ENCODE measurements at regions not wholly inside any gene's neighbourhood (a gene's known extent, or its start where the extent isn't known, plus 50 kb on each side); places are given as distances from the start of the nearest gene placed in this dataset.

DNA sequence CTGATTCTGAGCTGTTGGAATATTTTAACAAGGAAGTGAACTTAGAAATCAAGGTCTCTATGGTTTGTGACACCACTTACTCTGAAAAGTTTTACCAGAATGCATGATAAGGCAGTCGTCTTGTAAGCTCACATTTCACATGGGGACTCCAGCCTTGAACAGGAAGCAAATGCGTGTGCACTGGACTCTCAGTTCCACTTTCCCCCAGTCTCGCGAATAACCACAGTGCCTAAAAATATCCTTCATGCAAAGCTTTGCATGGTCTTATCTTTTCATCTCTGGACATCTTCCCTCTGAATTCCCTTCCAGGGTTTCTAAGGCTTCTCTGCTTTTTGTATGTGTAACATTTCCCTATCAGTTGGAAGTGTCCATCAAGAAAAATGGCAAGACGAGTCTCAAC lies 581.8 kb downstream of the NLGN4X start:
- TF ChIP-seq ZNF263 (CRISPR knock-in tag; IDR thresholded peaks at IDR 0.05; ENCODE audit: borderline replicate concordance) (no peak), ZNF57 (CRISPR knock-in tag; IDR thresholded peaks at IDR 0.05) (no peak), ZNF121 (CRISPR knock-in tag; conservative IDR thresholded peaks at IDR 0.05) (no peak), POLR2AphosphoS5 (IDR thresholded peaks at IDR 0.05; ENCODE audit: control insufficient read depth, insufficient read depth, low read depth, low read length) (no peak)
- TF ChIP-seq, protein P1, sequence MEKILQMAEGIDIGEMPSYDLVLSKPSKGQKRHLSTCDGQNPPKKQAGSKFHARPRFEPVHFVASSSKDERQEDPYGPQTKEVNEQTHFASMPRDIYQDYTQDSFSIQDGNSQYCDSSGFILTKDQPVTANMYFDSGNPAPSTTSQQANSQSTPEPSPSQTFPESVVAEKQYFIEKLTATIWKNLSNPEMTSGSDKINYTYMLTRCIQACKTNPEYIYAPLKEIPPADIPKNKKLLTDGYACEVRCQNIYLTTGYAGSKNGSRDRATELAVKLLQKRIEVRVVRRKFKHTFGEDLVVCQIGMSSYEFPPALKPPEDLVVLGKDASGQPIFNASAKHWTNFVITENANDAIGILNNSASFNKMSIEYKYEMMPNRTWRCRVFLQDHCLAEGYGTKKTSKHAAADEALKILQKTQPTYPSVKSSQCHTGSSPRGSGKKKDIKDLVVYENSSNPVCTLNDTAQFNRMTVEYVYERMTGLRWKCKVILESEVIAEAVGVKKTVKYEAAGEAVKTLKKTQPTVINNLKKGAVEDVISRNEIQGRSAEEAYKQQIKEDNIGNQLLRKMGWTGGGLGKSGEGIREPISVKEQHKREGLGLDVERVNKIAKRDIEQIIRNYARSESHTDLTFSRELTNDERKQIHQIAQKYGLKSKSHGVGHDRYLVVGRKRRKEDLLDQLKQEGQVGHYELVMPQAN (IDR thresholded peaks at IDR 0.05; ENCODE audit: borderline replicate concordance), result no peak
